ENCODE measurements at regions not wholly inside any gene's neighbourhood (a gene's known extent, or its start where the extent isn't known, plus 50 kb on each side); places are given as distances from the start of the nearest gene placed in this dataset.

DNA sequence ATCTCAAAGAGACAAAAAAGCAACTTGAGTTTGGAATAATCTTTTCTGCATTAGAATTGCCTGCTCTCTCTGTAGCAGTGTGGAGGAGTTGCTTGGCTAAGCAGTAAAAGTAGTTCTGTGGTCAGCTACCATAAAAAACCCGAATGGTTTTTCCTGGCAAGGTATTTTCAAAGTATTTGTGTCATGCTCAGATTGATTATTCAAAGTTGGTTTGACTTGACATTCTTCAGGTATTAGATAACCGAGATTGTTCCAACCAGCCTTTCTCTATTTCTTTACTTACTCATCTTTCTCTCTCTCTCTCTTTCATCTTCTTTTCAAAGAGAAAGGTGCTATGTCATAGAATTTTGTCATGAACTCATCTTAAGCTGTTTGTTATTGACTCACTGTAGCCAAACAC lies 404.9 kb downstream of the CPS1 start:
- no peak for ATAC-seq
- no peaks in the 10 kb centered on the region for H3K27me3 ChIP-seq (ENCODE audit: insufficient read depth)
- H3K4me3 Mint-ChIP-seq, result no peak overlapping the region
- H3K27me3 Mint-ChIP-seq (ENCODE audit: insufficient read depth, low read depth, poor library complexity), result no peaks in the 10 kb centered on the region
- no peak overlapping the region for H3K4me3 ChIP-seq
- no peak overlapping the region for H3K27ac Mint-ChIP-seq
- H4K20me1 ChIP-seq (replicated peaks; ENCODE audit: insufficient read depth), result no peaks in the 10 kb centered on the region
- no peak overlapping the region for H3K27ac ChIP-seq (ENCODE audit: low read depth)
- DNase-seq (ENCODE audit: low spot score), result no peak
- no peaks in the 10 kb centered on the region for H3F3A ChIP-seq (replicated peaks; ENCODE audit: low read depth)
- no peaks in the 10 kb centered on the region for H3K36me3 ChIP-seq (ENCODE audit: insufficient read depth)
- no peak for TF ChIP-seq POLR2AphosphoS5 (IDR thresholded peaks at IDR 0.05; ENCODE audit: low read depth)
- no peak for TF ChIP-seq CTCF (conservative IDR thresholded peaks at IDR 0.05; ENCODE audit: low read depth in 2 of 2)
- no peak for TF ChIP-seq ZNF114 (CRISPR knock-in tag; IDR thresholded peaks at IDR 0.05)
- no peaks in the 10 kb centered on the region for H3K4me1 ChIP-seq (ENCODE audit: insufficient read depth)
- no peak overlapping the region for H2AFZ ChIP-seq
- no peaks in the 10 kb centered on the region for H3K4me1 Mint-ChIP-seq
- H3K36me3 Mint-ChIP-seq (ENCODE audit: low read depth), result no peaks in the 10 kb centered on the region
- no peaks in the 10 kb centered on the region for H3K9me3 Mint-ChIP-seq
- no peak overlapping the region for H3K4me2 ChIP-seq
- H3K79me2 ChIP-seq (replicated peaks; ENCODE audit: insufficient read depth), result no peaks in the 10 kb centered on the region
- H3K9me2 ChIP-seq (ENCODE audit: insufficient read depth), result no peaks in the 10 kb centered on the region

GRCh38 chr2:210963386-210963785 lies 407.0 kb downstream of the CPS1 start:
- no peak overlapping the region for H3K27ac Mint-ChIP-seq
- no peaks in the 10 kb centered on the region for H3K36me3 Mint-ChIP-seq (ENCODE audit: low read depth)
- no peak overlapping the region for H3K4me2 ChIP-seq
- no peaks in the 10 kb centered on the region for H3K79me2 ChIP-seq (replicated peaks; ENCODE audit: insufficient read depth)
- no peak for DNase-seq (ENCODE audit: low spot score)
- no peaks in the 10 kb centered on the region for H3K9me2 ChIP-seq (ENCODE audit: insufficient read depth)
- TF ChIP-seq, protein P1, sequence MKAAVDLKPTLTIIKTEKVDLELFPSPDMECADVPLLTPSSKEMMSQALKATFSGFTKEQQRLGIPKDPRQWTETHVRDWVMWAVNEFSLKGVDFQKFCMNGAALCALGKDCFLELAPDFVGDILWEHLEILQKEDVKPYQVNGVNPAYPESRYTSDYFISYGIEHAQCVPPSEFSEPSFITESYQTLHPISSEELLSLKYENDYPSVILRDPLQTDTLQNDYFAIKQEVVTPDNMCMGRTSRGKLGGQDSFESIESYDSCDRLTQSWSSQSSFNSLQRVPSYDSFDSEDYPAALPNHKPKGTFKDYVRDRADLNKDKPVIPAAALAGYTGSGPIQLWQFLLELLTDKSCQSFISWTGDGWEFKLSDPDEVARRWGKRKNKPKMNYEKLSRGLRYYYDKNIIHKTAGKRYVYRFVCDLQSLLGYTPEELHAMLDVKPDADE (IDR thresholded peaks at IDR 0.05), result no peak
- no peak for TF ChIP-seq NANOG (IDR thresholded peaks at IDR 0.05; ENCODE audit: borderline replicate concordance)
- TF ChIP-seq JUNB (IDR thresholded peaks at IDR 0.05; ENCODE audit: unreplicated experiment), result no peak
- no peak for TF ChIP-seq CTCF (conservative IDR thresholded peaks at IDR 0.05; ENCODE audit: low read depth in 2 of 2)
- no peak for TF ChIP-seq CREB1 (CRISPR knock-in tag; IDR thresholded peaks at IDR 0.05; ENCODE audit: low read depth)
- no peak for TF ChIP-seq REST (IDR thresholded peaks at IDR 0.05; ENCODE audit: unreplicated experiment)
- TF ChIP-seq EZH2phosphoT487 (IDR thresholded peaks at IDR 0.05; ENCODE audit: unreplicated experiment), result no peak
- TF ChIP-seq STAT1 (IDR thresholded peaks at IDR 0.05; ENCODE audit: unreplicated experiment), result no peak
- H3K4me1 Mint-ChIP-seq, result no peaks in the 10 kb centered on the region
- H3F3A ChIP-seq (replicated peaks; ENCODE audit: low read depth), result no peaks in the 10 kb centered on the region
- no peaks in the 10 kb centered on the region for H3K9me3 Mint-ChIP-seq
- H3K36me3 ChIP-seq (ENCODE audit: insufficient read depth), result no peaks in the 10 kb centered on the region
- ATAC-seq, result no peak
- no peaks in the 10 kb centered on the region for H3K4me1 ChIP-seq (ENCODE audit: insufficient read depth)
- no peaks in the 10 kb centered on the region for H3K27me3 Mint-ChIP-seq (ENCODE audit: insufficient read depth, low read depth, poor library complexity)
- no peaks in the 10 kb centered on the region for H4K20me1 ChIP-seq (replicated peaks; ENCODE audit: insufficient read depth)
- H3K27me3 ChIP-seq (ENCODE audit: insufficient read depth), result no peaks in the 10 kb centered on the region
- no peak overlapping the region for H2AFZ ChIP-seq
- H3K27ac ChIP-seq (ENCODE audit: low read depth), result no peak overlapping the region
- H3K4me3 Mint-ChIP-seq, result no peak overlapping the region
- no peak overlapping the region for H3K4me3 ChIP-seq

Measured in GM23338 (cell line).